T-helper 2 cell (primary cell): ENCODE measurements at regions not wholly inside any gene's neighbourhood (a gene's known extent, or its start where the extent isn't known, plus 50 kb on each side); places are given as distances from the start of the nearest gene placed in this dataset.

Experiments
- DNase-seq, 5 experiments: peaks; one replicate each; pipeline versions ENCODE4 v3.0.0 to v3.0.0-alpha.2; 2012 to 2022

DNA sequence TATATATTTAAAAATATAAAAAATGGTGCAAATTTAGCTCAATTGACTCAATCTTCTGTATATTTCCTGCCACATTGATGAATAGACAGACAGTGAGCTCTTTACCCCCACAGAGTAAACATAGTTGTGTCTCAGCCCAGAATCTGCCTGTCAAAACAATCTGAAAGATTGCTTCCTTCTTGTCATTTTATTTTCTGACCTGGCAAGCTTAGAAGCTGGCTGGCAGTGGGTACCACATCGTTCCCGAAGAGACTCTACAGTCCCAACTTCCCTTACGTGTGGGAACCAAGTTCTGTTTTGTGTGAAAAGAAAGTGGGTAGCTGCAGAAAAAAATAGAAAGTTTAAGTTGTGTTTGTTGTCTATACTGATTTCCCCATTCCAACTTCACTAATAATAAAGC is 629.3 kb upstream of the NEGR1 start:
- DNase-seq, result no peak

DNA sequence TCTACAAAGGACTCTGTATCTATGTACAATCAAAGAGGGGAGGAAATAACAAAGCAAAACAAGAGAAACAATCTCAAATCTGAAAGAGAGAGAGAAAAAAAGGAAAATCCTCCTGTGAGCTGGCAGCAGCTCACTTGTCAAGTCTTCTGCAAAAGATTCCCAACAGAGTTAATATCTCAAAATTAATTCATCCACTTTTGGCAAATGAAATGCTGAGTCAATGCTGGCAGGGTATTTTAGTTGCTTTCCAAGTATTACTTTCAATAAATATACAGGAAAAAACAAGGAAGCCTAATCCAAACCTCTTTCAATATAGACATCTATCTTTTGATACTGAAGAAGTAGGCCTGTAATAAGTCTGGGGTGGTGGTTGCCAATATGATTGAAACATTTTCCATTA is 613.9 kb upstream of the NEGR1 start:
- no peak for DNase-seq

DNA sequence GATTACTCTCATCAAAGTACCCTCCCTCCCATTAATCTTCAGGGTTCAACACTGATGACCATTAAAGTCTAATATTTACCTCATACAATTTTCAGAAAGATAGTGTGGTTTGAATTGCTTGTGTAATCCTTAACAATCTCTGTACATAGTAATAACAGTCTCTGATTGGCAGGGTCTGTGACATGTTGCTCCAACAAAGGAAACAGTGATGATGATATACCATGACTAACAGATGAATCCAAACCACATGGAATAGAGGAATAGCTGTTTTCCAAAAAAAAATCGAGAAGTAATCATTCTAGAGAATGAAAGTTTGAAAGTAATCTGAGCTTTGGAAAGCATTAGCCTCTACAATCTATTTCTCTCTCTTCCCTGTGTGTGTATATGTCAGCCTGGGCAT is 610.1 kb upstream of the NEGR1 start:
- no peak for DNase-seq

DNA sequence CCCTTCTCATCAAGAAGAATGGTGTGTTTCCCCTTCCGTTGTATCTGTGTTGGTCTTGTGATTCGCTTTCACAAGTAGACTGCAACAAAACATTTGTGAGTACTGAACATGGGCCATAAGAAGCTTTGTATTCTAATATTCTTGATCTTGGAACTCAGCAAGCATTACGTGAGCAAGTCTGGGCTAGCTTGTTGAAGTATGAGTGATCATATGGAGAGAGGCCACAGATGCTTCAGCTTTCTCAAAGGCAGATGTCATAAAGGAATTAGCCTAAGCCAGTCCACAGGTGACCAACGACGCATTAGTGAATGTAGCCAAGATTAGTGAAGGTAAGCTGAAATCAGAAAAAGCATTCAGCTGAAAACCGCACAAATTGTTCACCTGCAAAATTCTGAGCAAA is 609.6 kb upstream of the NEGR1 start:
- DNase-seq, result no peak

DNA sequence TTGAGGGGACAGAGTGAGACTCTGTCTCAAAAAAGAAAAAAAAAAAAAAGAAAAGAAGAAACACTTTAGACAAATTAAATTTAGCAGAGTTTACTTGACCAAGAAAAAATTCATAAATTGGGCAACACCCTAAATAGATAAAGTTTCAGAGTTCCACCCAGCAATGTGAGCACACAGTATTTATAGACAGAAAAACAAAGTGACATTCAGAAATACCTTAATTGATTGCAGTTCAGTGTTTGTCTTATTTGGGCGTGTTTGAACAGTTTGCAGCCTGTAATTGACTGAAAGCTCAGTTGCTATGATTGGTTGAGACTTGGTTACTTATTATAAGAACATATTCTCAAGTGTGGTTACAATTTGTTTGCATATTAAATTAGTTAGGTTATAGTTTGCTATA is 603.5 kb upstream of the NEGR1 start:
- DNase-seq, result no peak

DNA sequence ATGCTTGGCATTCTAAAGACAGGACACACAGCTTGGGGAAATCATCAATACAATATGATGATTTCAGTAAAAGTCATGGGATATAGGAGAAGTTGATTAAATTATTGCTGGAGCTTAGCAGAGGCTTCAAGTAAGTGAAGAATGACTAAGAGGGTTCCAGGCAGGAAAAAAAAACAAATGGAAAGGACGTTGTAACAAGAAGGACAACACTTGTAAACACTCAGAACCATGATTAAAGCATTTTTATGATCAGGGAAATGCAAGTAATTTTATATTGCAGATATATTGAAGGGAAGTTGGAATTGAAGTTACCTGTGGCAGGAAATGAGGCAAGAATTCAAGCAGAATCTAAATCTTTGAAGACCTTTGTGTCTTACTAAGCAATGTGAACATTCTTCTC is 602.7 kb upstream of the NEGR1 start:
- no peak for DNase-seq

DNA sequence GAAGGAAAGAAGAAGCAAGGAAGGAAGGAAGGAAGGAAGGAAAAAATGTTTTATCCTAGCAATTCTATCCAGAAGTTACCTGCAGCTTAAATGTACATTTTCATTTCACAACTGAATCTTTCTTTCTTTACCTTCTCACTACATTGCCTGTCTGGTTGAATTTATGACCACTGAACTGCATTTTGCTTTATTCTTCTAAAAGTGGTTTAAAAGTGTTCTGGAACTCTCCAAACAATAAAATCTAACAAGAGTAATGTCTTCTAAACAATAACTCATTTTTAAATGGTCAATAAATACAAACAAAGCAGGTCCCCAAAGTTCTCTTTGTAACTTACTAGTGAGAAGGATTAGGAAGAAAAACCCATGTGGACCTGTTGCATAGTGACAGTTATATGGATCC is 587.5 kb upstream of the NEGR1 start:
- DNase-seq, result no peak

DNA sequence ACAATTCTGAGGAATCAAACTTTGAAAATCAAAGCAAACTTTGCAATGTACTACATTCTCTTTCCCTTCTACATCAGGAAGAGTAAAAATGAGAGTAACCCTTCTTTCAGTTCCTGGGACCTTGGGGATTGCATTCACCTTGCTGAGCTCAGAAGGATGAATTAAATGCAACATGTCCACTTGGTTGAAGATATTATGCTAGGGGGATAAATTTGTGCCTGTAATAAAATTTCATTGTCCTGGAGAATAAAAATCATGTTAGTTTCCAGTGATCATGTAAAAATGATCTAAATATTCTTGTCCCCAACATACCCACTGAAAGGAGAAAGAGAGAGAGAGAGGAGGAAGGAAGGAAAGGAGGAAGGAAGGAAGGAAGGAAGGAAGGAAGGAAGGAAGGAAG is 587.1 kb upstream of the NEGR1 start:
- DNase-seq, result no peak

DNA sequence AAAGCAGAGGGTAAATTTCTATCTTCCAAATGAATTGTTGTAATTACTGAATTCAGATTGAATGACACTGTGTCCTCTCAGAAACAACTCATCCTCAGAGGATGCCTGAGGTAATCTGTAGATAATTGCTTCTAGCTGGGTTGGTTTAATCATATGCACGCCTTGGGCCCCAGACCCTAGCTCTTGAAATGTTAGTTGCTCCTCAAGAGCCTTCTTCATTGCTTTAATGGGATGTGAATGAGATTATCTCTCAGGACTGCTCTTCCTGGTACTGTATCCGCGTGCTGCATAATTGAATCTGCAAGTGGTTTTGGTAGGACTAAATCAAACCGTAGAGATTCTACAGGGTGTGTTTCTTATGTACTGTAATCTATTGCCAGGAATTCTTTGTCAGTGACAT is 569.3 kb upstream of the NEGR1 start:
- no peak for DNase-seq

DNA sequence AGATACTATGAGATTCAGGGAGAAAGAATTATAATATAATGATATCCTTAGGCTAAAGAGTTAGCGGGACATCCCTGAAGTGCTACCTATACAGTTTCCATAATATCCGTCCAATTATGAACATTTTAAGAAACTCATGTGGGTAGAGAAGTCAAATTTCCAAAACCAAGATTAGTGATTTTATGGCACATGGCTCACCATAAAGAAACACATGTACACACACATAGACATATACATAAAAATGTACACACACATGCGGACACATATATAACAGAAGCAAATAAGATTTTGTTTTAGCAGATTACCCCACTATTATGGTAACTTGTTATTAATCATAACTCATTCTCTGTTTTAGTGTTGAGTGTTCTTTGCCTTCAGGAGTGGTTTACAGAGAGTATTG is 566.7 kb upstream of the NEGR1 start:
- DNase-seq, result no peak

DNA sequence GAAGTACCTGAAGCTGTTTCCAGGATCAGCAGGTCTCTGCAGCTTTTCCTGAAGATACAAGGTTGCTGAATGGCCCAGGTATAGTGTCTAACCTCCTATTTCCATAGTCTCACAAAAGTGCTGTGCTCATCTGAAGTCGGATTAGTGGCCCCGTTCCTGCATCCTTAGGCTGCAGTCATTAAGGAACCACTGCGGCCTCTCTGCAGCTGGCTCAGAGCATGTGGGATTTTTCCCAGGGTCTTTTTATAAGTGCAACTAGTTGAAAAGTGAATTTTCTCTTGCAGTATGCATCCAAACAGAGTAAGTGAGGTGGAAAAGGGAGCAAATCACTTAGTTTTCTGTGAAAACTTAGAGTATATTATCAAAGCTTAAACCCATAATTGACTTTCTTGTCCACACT is 565.3 kb upstream of the NEGR1 start:
- DNase-seq, result no peak

DNA sequence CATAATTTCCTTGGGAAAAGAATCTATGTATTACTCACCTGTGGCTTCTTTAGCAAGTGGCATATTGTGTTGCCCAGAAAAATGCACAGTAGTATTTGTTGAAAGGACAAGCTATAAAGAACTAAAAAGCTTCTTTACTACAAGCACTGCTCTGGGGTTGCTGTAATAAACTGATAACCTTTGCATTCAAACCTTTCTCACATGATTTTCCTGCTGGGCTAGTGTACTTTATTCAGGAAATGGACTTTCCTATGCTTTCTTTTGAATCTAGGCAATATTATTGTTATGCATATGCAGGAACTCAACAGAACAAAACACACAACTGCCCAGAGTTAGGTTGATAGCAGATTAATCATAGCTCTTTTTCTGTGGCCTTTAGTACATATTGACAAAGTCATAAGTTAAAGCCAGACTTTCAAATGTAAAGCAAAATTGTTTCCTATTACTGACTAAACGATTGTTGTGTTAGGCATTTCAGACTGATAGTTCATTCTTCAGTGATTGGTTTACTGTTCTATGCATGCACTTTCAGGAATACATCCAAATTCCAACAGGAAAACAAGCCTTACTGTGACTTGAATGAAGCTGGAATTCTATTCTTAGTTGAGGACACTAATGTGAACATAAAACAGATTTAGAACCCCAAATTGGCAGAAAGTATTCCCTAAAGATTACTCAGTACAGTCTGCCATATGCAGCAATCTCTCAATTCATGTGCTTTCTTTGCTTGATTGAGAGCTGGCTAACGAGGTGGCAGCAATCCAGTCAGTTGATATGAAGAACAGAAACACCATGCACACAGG is 564.3 kb upstream of the NEGR1 start:
- no peak for DNase-seq

DNA sequence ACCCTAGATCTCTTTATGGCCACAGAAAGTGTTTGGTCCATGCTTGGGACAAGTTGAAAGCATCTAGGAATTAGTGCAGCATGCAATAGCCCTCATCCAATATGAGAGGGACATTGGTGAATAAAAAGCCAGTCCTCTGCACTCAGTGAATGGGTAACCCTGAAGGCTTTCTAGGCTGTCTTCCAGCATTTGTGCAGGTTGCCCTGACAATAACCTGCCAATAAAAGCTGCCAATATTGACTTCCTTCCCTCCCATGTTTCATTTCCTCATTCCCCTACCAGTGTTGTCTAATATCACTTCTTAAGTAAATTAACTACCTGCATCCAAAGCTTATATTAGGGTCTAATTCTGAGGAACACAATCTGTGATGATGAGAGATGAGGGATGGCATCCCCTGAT is 563.6 kb upstream of the NEGR1 start:
- no peak for DNase-seq

DNA sequence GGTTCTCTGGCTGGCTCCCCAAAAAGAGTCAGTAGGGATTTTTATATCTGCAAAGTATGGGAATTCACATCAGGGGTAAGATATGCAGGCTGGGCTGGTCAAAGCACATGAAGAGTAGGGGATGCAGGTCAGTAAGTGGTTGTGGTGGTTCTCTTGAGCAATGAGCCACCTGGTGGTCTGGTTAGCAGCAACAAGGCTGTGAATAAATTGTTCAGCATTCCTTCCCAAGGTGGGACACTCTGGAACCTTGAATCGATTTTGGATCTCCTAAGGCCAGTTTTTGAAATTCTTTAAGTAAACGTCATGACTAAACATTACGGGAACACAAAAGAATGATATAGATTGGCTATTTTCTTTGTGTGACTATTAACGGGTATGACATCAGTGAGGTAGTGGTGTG is 563.0 kb upstream of the NEGR1 start:
- no peak for DNase-seq

DNA sequence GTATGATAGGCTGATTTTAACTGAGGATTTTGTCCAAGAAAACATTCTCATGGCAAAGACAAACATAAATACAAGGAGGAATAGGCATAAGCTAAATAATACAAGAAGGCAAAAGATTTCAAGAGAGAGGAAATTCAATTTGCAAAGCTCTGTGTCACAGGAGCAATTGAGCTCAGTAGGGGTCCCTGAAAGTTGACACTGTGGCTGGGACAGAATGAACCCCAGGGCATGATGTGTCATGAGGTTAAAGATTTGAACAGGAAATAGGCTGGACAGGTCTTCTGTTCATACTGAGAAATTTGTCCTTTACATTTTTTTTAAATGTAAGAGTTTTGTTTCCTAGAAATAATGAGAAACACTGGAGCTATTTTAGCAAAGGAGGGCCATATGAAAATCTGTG is 555.4 kb upstream of the NEGR1 start:
- no peak for DNase-seq

DNA sequence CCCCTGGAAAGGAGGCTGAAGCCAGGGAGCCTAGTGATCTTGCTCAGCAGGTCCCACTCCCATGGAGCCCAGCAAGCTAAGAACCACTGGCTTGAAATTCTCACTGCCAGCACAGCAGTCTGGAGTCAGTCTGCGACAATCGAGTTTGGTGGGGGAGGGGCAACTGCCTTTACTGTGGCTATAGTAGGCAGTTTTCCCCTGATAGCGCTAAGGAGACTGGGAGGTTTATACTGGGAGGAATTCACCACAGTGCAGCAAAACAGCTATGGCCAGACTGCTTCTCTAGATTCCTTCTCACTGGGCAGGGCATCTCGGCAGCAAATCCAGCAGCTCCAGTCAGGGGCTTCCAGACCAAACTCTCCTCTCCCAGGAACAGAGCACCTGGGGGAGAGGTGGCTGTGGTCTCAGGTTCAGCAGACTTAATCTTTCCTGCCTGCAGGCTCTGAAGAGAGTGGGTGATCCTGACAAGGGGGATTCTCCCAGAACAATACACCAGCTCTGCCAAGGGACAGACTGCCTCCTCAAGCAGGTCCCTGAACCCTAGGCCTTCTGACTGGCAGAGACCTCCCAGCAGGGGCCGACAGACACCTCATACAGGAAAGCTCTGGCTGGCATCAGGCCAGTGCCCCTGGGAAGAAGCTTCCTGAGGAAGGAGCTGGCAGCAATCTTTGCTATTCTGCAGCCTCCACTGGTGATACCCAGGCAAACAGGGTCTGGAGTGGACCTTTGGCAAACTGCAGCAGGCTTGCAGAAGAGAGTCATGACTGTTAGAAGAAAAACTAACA is 548.5 kb upstream of the NEGR1 start:
- DNase-seq, result peak in 1 of 5 experiments; percentile 2

DNA sequence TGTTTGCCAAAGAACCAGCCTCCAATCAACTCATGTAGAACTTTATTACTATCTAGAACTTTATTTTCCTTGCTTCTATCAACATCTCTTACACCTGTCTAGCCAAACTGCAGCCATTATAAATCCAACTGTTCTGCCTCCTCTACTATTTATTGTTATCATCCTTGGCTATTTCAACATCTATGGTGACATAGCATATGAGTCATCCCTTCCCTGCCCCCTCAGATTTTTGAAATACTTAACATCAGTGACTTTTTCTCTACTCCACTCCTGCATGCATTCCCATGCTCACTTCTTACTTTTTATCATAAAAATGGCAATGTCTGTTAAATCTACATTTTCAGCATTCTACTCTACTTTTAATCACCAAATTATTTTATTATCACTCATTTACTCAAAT is 544.9 kb upstream of the NEGR1 start:
- DNase-seq, result no peak

DNA sequence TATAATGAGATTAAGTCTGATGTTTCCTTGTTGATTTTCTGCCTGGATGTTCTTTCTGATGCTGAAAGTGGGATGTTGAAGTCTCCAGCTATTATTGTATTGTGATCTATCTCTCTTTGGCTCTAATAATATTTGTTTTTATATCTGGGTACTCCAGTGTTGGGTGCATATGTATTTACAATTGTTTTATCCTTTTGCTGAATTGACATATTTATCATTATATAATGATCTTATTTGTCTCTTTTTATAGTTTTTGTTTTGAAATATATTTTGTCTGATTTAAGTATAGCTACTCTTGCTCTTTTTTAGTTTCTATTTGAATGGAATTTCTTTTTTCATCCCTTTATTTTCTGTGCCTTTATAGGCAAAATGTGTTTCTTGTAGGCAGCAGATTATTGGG is 522.2 kb upstream of the NEGR1 start:
- no peak for DNase-seq

DNA sequence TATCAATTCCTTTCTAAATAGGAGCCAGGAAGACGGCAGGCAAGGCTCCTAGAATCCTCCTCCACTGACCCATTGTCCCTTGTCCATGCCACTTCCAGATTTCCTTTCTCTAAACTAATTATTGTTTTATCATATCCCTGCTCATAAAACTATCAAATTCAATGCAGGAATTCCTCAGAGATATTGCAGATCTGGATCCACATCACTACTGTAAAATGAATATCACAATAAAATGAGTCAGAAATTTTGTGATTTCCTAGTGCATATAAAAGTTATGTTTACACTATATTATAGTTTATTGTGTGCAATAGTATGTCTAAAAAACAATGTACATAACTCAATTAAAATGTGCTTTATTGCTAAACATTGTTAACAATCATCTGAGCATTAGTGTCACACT is 498.7 kb upstream of the NEGR1 start:
- no peak for DNase-seq

DNA sequence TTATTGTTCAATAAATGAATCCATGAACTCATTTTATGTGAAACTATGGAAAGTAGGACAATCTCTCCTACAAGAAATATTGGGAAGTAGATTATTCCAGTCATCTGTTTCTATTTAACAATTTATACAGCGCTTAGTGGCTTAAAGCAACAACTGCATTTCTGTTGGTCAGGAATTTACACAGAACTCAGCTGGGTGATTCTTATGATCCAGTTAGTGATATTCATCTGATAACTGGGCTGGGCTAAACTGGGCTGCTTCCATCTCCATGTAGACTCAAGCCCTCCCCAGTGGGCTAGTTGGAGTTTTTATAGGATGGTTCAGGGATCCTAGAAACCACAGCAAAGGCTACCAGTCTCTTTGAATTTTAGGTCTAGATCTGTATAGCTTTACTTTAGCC is 497.9 kb upstream of the NEGR1 start:
- DNase-seq, result no peak

DNA sequence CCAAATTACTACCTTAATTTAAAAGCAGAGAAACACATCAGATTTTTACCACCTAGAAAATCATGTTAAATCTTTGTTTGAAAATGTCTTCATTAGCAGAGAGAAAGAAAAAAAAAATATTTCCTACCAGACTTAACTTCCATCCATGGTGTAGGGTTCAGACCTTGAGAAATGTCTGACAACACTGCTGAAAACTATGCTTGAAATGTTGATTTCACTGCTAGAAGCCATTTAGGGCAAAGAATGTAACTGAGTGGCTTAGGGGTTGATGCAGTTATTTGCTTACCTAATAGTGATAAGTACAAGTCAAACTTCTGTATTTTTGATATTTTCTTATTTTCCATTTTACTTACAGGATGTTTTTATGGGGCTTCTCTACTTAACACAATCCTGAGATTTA is 495.6 kb upstream of the NEGR1 start:
- no peak for DNase-seq

DNA sequence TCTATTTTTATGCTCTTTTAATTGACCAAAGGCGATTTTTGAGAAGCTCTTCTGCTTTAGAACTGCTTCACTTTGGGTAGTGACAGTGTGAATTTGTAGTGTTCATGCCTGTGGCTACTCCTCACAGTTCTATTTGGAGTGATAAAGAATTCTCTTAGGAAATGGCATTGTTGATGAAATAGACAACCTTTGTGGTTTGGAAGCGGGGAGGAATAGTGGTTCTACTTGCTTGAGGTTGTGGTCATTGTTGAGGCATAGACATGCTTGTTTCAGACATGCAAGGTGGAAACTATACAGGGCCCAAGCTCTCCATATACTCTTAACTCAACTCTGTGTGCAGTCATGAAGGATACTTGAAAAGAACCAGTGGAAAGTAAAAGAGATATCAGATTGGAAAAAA is 481.1 kb upstream of the NEGR1 start:
- no peak for DNase-seq

DNA sequence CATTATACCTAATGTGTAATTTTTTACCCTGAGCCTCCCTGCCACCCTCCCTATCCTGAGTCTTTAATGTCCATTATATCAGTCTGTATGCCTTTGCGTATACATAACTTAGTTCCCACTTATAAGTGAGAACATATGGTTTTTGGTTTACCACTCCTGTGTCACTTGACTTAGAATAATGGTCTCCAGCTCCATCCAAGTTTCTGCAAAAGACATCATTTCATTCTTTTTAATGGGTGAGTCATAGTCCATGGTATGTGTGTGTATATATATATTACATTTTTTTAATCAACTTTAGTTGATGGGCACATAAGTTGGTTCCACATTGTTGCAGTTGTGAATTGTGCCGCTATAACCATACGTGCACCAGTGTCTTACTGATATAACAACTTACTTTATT is 477.1 kb upstream of the NEGR1 start:
- DNase-seq, result no peak

DNA sequence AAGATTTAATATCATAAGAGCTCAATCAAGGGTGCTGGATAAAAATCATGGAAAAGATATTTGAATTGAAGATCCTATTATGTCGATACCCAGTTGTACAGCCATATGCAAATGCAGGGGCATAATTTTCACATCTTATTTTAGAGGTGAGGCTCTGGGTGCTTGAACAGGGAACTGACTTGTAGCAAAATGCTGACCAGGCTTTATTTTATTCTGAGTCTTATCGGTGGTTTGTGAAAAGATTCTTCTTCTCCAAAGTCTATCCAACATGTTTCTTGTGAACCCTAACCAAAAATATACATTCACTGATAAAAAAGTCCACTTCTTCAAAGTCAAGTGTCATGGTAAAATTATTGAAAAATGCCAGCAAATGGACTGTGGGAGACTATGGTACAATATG is 475.5 kb upstream of the NEGR1 start:
- no peak for DNase-seq

DNA sequence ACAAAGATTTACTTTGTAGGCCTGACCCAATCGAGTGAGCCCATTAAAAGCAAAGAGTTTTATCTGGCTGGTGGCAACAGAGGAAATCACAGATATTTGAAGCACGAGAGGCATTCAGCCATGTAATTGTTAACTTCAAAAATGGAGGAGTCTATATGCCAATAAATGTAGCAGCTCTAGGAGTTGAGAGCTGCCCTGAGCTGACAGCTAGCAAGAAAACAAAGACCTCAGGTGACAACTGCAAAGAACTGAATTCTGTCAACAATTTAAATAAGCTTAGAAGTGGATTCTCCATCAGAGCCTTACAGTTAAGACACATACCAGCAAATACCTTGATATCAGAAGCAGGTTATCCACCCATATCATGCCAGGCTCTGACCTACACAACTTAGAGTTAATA is 463.1 kb upstream of the NEGR1 start:
- DNase-seq, result no peak
